Vagina (tissue), 2 donors: ENCODE measurements at regions not wholly inside any gene's neighbourhood (a gene's known extent, or its start where the extent isn't known, plus 50 kb on each side); places are given as distances from the start of the nearest gene placed in this dataset.

Experiments
- POLR2AphosphoS5 ChIP-seq, 2 donors: sonication (generic); formaldehyde crosslinking; IDR thresholded peaks; one replicate each; pipeline ENCODE4 v1.9.0; 2017; ENCODE audit warnings: antibody characterized with exemption in 2 of 2, mild to moderate bottlenecking in 2 of 2, low read depth in 1 of 2; ENCODE audit not compliant: insufficient read depth in 1 of 2
- TF ChIP-seq, protein P1 (sequence below), 3 experiments: fragments of 450-650 bp in 2 of 3; fragments of 200-600 bp in 1 of 3; sonication (generic) in 1 of 3; IDR thresholded peaks; one replicate each; pipeline ENCODE4 v1.5.1; 2017 to 2019; ENCODE audit warnings: antibody characterized with exemption in 3 of 3, mild to moderate bottlenecking in 2 of 3, moderate library complexity in 2 of 3

GRCh38 chr2:145801210-145801609 is 1281.3 kb upstream of the ZEB2 start:
- no peak for TF ChIP-seq POLR2AphosphoS5 (IDR thresholded peaks at IDR 0.05; ENCODE audit: insufficient read depth in 1 of 2, low read depth in 1 of 2)
- TF ChIP-seq, protein P1, sequence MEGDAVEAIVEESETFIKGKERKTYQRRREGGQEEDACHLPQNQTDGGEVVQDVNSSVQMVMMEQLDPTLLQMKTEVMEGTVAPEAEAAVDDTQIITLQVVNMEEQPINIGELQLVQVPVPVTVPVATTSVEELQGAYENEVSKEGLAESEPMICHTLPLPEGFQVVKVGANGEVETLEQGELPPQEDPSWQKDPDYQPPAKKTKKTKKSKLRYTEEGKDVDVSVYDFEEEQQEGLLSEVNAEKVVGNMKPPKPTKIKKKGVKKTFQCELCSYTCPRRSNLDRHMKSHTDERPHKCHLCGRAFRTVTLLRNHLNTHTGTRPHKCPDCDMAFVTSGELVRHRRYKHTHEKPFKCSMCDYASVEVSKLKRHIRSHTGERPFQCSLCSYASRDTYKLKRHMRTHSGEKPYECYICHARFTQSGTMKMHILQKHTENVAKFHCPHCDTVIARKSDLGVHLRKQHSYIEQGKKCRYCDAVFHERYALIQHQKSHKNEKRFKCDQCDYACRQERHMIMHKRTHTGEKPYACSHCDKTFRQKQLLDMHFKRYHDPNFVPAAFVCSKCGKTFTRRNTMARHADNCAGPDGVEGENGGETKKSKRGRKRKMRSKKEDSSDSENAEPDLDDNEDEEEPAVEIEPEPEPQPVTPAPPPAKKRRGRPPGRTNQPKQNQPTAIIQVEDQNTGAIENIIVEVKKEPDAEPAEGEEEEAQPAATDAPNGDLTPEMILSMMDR (IDR thresholded peaks at IDR 0.05): no peak
